ENCODE measurements at regions not wholly inside any gene's neighbourhood (a gene's known extent, or its start where the extent isn't known, plus 50 kb on each side); places are given as distances from the start of the nearest gene placed in this dataset.

DNA sequence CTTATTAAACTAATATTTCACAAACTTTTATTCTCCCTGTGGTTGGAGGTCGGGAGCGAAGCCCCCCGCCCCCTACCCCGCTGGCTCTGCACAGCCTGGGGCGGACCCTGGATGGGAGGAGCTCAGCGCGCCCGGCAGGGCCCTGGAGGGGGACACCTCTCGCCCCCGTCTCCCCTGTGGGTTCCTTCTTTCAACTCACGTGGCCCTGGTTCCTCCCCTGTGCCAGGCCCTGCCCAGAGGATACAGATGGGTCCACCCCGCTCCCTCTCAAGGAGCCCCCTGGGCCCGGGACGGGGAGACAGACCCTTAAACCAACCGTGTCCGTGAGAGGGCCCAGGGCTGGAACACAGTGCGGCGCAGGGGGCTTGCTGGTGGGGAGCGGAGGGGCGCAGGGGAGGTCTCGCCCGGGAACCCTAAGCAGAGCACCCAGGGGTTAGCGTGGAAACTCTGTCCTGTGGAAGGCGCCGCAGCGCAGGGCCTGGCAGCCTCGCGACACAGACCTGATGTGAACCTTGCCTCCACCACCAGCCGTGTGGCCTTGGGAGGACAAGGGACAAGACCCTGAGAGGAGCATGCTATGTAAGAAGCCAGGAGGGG, 103.7 kb upstream of the MVB12B start:
- no peak for DNase-seq
- H3K4me3 ChIP-seq (ENCODE audit: low read depth, low read length), result no peak overlapping the region

GRCh38 chr9:126223798-126224531, 102.7 kb upstream of the MVB12B start:
- DNase-seq, result no peak

More for the DNA sequence above, 103.7 kb upstream of the MVB12B start:
- TF ChIP-seq, protein P1, sequence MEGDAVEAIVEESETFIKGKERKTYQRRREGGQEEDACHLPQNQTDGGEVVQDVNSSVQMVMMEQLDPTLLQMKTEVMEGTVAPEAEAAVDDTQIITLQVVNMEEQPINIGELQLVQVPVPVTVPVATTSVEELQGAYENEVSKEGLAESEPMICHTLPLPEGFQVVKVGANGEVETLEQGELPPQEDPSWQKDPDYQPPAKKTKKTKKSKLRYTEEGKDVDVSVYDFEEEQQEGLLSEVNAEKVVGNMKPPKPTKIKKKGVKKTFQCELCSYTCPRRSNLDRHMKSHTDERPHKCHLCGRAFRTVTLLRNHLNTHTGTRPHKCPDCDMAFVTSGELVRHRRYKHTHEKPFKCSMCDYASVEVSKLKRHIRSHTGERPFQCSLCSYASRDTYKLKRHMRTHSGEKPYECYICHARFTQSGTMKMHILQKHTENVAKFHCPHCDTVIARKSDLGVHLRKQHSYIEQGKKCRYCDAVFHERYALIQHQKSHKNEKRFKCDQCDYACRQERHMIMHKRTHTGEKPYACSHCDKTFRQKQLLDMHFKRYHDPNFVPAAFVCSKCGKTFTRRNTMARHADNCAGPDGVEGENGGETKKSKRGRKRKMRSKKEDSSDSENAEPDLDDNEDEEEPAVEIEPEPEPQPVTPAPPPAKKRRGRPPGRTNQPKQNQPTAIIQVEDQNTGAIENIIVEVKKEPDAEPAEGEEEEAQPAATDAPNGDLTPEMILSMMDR (IDR thresholded peaks at IDR 0.05; ENCODE audit: low read depth, low read length), result no peak
- H3K27ac ChIP-seq, result no peak overlapping the region
- no peaks in the 10 kb centered on the region for H3K9me3 ChIP-seq (ENCODE audit: severe bottlenecking)
- H3K36me3 ChIP-seq, result no peaks in the 10 kb centered on the region
- H3K27me3 ChIP-seq (ENCODE audit: insufficient read depth, low read depth, severe bottlenecking), result no peaks in the 10 kb centered on the region

DNA sequence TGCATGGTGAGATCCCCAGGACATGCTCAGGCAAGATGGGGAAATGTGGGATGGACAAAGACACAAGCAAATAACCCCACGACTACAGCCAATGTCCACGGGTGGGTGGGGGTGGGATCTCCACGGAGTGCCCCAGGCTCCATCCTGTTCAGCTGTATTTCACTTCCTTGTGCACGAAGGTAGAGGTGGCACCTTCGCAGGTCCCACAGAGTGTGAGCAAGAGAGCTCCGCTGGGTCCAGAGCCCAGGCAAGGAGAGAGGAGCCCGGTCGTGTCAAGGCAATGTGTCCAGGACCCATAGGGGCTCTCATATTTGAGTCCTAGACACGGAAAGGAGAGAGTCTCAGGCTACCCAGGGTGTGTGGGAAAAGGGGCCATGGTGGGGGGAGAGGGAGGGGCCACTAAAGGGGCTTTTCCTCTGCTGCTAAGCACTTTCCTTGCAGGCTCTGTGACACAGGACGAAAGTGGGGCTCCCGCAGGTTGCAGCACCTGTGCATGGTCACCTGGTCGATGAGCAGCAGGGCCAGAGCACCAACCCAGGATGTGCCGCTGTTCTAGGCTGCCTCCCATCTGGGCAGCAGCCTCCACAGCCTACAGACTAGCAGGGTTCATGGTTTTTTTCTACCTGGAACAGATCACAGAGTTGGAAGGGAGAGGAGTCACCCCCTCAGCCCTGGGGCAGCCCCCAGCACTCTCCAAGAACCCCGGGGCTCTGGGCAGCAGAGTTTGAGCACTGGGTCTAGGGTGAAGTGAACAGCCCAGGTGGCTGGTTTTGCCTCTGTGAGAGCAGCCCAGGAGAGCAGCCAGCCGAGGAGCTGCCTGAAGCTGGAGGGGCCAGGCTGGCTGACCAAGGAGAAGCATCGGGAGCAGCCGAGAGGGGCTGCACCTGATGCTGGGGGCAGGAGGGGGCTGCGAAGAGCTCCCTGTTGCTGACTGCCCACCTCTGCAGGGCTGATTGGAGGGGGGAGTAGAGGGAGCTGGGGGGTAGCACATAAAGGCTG, 100.7 kb upstream of the MVB12B start:
- H3K27me3 ChIP-seq (ENCODE audit: insufficient read depth, low read depth, severe bottlenecking), result no peaks in the 10 kb centered on the region
- no peaks in the 10 kb centered on the region for H3K36me3 ChIP-seq
- DNase-seq, result no peak
- no peaks in the 10 kb centered on the region for H3K9me3 ChIP-seq (ENCODE audit: severe bottlenecking)
- H3K4me3 ChIP-seq (ENCODE audit: low read depth, low read length), result no peak overlapping the region
- no peak overlapping the region for H3K27ac ChIP-seq
- TF ChIP-seq, protein P1 (IDR thresholded peaks at IDR 0.05; ENCODE audit: low read depth, low read length), result no peak

More at GRCh38 chr9:126223798-126224531, 102.7 kb upstream of the MVB12B start:
- TF ChIP-seq, protein P1 (IDR thresholded peaks at IDR 0.05; ENCODE audit: low read depth, low read length), result no peak
- no peaks in the 10 kb centered on the region for H3K36me3 ChIP-seq
- no peak overlapping the region for H3K4me3 ChIP-seq (ENCODE audit: low read depth, low read length)
- H3K27ac ChIP-seq, result no peak overlapping the region
- no peaks in the 10 kb centered on the region for H3K27me3 ChIP-seq (ENCODE audit: insufficient read depth, low read depth, severe bottlenecking)
- no peaks in the 10 kb centered on the region for H3K9me3 ChIP-seq (ENCODE audit: severe bottlenecking)

DNA sequence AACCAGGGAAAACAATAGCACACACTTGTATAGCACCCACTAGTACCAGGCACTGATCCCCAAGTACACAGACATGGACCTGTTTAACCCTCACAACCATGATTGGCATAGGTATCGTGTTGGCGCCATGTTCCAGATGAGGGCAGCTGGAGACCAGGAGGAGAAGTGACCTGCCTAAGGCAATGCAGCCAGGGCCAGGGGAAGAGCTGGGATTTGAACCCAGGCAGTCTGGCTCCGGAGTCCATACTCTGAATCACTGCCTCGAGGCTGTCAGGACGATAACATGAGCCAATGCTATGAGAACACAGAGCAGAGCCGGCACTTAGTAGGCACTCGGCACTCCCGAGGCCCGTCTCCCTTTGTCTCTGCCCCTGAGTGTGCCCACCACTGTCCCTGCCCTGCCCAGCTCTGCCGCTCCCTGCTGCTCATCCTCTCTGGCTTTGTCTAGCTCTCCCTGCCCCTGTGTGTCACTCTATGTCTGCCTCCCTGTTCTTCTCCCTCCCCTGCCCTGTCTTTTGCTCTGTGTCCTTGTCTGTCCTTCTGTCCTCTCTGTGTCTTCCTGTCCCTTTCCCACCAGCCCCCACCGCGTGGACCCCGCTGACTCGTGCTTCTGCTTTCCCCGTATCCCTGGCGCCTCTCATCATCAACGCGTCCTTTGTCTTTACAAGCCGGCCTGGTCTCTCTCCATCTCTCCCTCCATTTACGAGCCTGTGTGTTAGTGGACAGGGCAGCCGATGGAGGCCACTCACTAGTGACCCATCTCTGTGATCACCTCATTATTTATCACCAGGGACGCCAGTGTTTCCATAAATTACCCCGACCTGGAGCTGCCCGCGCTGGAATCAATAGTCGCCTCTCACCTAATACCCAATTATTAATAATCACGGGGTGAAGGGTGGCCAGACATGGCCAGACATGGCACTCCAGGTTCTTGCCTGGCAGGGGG, 99.4 kb upstream of the MVB12B start:
- Histone ChIP-seq H3K27ac (no peak overlapping the region), H3K4me3 (ENCODE audit: low read depth, low read length) (no peak overlapping the region), H3K27me3 (ENCODE audit: insufficient read depth, low read depth, severe bottlenecking) (no peaks in the 10 kb centered on the region), H3K36me3 (no peaks in the 10 kb centered on the region), H3K9me3 (ENCODE audit: severe bottlenecking) (no peaks in the 10 kb centered on the region)
- DNase-seq, result no peak
- TF ChIP-seq, protein P1 (IDR thresholded peaks at IDR 0.05; ENCODE audit: low read depth, low read length), result no peak
